GM10266 (cell line): ENCODE measurements at regions not wholly inside any gene's neighbourhood (a gene's known extent, or its start where the extent isn't known, plus 50 kb on each side); places are given as distances from the start of the nearest gene placed in this dataset.

ENCODE experiments used
- DNase-seq: peaks from one replicate; pipeline ENCODE4 v3.0.0; 2012; ENCODE audit errors: extremely low spot score
- TF ChIP-seq, protein P1 (sequence below): IDR thresholded peaks from 2 replicates; pipeline ENCODE4 v1.5.1; 2012; ENCODE audit warnings: mild to moderate bottlenecking, low read depth; ENCODE audit not compliant: control insufficient read depth, insufficient read depth; ENCODE audit errors: missing control alignments

DNA sequence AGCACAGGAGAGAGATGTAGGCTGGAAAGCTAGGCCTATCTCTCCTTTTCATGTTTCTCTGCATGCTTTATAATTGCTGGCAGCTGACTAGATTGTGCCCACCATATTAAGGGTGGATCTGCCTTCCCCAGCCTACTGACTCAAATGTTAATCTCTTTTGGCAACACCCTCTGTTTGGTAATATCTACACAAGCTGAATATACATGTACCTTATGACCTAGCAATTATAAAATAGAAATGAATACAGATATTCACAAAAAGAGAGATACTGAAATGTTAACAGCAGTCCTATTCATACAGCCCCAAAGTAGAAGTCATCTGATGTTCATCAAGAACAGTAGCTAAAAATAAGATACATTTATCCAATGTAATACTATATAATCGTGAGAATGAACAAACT lies 429.6 kb downstream of the EPM2A start:
- TF ChIP-seq, protein P1, sequence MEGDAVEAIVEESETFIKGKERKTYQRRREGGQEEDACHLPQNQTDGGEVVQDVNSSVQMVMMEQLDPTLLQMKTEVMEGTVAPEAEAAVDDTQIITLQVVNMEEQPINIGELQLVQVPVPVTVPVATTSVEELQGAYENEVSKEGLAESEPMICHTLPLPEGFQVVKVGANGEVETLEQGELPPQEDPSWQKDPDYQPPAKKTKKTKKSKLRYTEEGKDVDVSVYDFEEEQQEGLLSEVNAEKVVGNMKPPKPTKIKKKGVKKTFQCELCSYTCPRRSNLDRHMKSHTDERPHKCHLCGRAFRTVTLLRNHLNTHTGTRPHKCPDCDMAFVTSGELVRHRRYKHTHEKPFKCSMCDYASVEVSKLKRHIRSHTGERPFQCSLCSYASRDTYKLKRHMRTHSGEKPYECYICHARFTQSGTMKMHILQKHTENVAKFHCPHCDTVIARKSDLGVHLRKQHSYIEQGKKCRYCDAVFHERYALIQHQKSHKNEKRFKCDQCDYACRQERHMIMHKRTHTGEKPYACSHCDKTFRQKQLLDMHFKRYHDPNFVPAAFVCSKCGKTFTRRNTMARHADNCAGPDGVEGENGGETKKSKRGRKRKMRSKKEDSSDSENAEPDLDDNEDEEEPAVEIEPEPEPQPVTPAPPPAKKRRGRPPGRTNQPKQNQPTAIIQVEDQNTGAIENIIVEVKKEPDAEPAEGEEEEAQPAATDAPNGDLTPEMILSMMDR: no peak
- DNase-seq: no peak

DNA sequence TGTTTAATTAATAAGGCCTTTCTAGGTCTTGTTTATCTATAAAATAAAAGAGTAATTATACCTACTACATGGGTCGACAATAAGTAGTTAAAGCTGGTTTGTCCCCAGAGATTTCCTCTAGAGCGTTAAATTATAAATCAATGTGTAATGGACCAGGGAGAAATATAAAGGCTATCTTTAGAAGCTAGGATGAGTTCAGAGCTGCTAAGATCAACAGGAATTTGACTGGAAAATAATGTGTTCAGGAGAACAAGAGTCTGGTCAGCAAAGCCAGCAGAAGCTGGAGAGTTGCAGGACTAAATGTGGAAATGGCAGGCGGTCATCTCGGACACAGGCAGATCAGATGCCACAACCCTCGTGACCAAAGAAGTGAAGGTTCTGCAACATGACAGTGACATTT lies 428.8 kb downstream of the EPM2A start:
- TF ChIP-seq, protein P1: no peak
- DNase-seq: no peak

DNA sequence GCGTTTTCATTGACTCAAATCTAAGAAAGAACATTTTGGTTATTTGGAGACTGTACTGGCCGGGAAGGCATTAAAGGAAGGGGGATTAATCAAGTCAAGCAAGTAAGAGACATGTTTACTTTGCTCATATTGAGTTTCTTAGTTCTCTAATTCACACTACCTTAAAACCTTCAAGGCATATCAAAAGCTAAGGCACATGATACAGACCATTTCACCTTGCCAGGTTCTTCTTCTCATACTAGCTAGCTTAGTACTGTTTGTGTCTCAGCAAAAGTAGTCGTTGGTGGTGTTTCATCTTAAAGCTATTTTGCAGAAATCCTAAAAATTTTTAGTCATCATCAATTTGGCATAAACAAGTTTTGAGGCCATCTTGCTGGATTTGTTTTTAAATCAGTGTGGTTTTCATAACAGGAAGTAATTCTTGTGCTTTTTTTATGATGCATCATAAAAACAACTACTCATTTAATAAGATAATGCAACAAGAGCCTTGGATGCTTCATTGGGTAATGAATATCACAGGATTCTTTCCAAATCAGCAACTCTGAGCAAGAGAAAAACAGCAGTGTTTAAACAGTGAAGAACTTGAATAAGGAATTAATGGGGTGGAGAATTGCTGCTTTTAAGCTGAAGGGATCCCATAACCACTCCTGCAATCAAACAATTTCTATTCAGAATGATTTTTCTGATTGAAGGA lies 425.3 kb downstream of the EPM2A start:
- TF ChIP-seq, protein P1: no peak
- no peak for DNase-seq

- no peak for DNase-seq
- TF ChIP-seq, protein P1: no peak
These were observed 422.8 kb downstream of the EPM2A start for GRCh38 chr6:145312481-145312880.

DNA sequence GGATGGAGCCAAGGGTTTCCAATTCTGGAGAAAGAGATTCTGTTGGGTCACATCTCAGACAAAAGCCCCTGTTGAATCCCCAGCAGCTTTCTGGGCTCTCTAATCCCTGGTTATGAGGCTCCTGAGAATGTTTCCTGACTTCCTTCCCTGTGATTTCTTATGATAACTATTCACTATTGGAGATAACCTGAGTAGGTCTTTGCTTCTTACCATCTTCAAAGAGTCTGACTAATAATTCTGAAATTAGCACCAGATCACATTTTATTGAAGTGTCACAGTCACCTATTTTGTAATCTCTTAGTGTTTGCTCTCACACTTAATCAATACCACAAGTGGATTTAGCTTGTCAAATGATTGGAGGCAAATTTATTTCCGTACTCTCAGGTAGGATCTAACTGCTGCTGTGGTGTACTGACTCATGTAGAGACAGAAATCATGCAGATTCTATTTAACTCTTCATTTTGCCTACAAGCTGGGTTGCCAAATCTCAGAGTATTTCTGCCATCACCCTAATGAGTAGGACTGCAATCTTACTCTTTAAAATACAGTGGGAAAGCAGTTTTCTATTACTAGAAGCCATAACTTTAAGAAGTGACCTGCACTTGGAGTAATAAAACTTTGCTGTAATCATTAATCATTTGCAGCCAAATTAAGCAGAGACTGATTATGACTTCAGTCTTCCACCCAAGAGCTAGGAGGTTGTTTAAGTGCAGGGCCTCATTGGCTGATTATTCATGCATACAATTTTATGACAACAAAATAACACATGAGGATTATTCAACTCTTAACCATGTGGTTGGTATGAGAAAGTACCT lies 422.1 kb downstream of the EPM2A start:
- DNase-seq: no peak
- TF ChIP-seq, protein P1: no peak

GRCh38 chr6:145315982-145316600 lies 419.2 kb downstream of the EPM2A start:
- TF ChIP-seq, protein P1: no peak
- DNase-seq: no peak
